ENCODE measurements at regions not wholly inside any gene's neighbourhood (a gene's known extent, or its start where the extent isn't known, plus 50 kb on each side); places are given as distances from the start of the nearest gene placed in this dataset.

- TF ChIP-seq TAF1 (IDR thresholded peaks at IDR 0.05; ENCODE audit: borderline replicate concordance, low read depth, low read length) (no peak), POLR2AphosphoS5 (IDR thresholded peaks at IDR 0.05; ENCODE audit: low read depth, low read length) (no peak)
Measured at GRCh38 chrX:11040996-11041395, 70.1 kb upstream of the HCCS start.
